Activated B cell treated with CpG ODN at 0.5 μM for 24 hours (primary cell): ENCODE measurements at regions not wholly inside any gene's neighbourhood (a gene's known extent, or its start where the extent isn't known, plus 50 kb on each side); places are given as distances from the start of the nearest gene placed in this dataset.
"Not testable (repeated sequence)": the region's sequence is repeated elsewhere in the genome, so short reads cannot be mapped to it uniquely, and the experiment has no call there.

Experiments
- ATAC-seq: fragments of 200-7000 bp; cut with Tn5 transposase; one replicate; pipeline ENCODE4 v1.10.0; 2021; ENCODE audit warnings: low read depth, mild to moderate bottlenecking, moderate library complexity
- CTCF ChIA-PET: fragments of 350-600 bp; sonication (Branson Sonifier 250); formaldehyde crosslinking; loops from one replicate; lab custom pipeline; 2021; ENCODE audit warnings: antibody characterized with exemption; lab: Charles Lee
- POLR2A ChIA-PET: fragments of 350-600 bp; sonication (Branson Sonifier 250); formaldehyde crosslinking; loops from one replicate; lab custom pipeline; 2021; ENCODE audit warnings: antibody characterized with exemption; lab: Charles Lee
- DNase-seq: peaks from one replicate; pipeline ENCODE4 v3.0.0; 2022
- H3K27ac Mint-ChIP-seq: one replicate; pipeline ENCODE4 v1.8.0; 2020; ENCODE audit warnings: mixed read lengths
- H3K27me3 Mint-ChIP-seq: one replicate; pipeline ENCODE4 v1.8.0; 2021; ENCODE audit warnings: mixed read lengths
- H3K36me3 Mint-ChIP-seq: one replicate; pipeline ENCODE4 v1.8.0; 2021; ENCODE audit warnings: low read depth, mixed read lengths
- H3K4me1 Mint-ChIP-seq: one replicate; pipeline ENCODE4 v1.8.0; 2021; ENCODE audit warnings: mixed read lengths
- H3K4me3 Mint-ChIP-seq: one replicate; pipeline ENCODE4 v1.8.0; 2020; ENCODE audit warnings: mild to moderate bottlenecking, mixed read lengths
- H3K9me3 Mint-ChIP-seq: one replicate; pipeline ENCODE4 v1.8.0; 2020; ENCODE audit warnings: mixed read lengths
- CTCF ChIP-seq: fragments of 200-600 bp; IDR thresholded peaks from one replicate; pipeline ENCODE4 v1.8.0; 2022; ENCODE audit warnings: antibody characterized with exemption, mild to moderate bottlenecking
- intact Hi-C: fragments of 100-400 bp; cut with micrococcal nuclease; formaldehyde crosslinking; loops from one replicate; pipeline ENCODE4 v1.15.1; 2024

- no peak overlapping the region for H3K27ac Mint-ChIP-seq
- CTCF ChIA-PET: no interaction called here
- intact Hi-C loops: no loop called here
- DNase-seq (no peak), ATAC-seq (no peak)
- no peak for TF ChIP-seq CTCF
- H3K4me1 Mint-ChIP-seq: peaks cover 3% of the 10 kb centered on the region
- no peaks in the 10 kb centered on the region for H3K36me3 Mint-ChIP-seq
- POLR2A ChIA-PET: no interaction called here
- no peak overlapping the region for H3K4me3 Mint-ChIP-seq
- peaks cover 13% of the 10 kb centered on the region for H3K27me3 Mint-ChIP-seq
- no peaks in the 10 kb centered on the region for H3K9me3 Mint-ChIP-seq
These were observed 213.4 kb downstream of the CDCA7 start for GRCh38 chr2:173568054-173568453.

GRCh38 chr2:173571021-173571821 is 216.5 kb downstream of the CDCA7 start:
- POLR2A ChIA-PET: no interaction called here
- no peak for ATAC-seq
- intact Hi-C loops: loop anchor here (5.0 kb wide), 1 partner anchor 756 kb away; no protein-coding TSS in a partner anchor

GRCh38 chr2:173571887-173572680 is 217.4 kb downstream of the CDCA7 start:
- ATAC-seq (no peak), DNase-seq (no peak)
- peaks cover 6% of the 10 kb centered on the region for H3K27me3 Mint-ChIP-seq
- CTCF ChIA-PET: no interaction called here
- H3K4me3 Mint-ChIP-seq: no peak overlapping the region
- POLR2A ChIA-PET: no interaction called here
- no peak overlapping the region for H3K27ac Mint-ChIP-seq
- intact Hi-C loops: loop anchor here (5.0 kb wide), 1 partner anchor 755 kb away; no protein-coding TSS in a partner anchor
- peaks cover 3% of the 10 kb centered on the region for H3K4me1 Mint-ChIP-seq
- no peaks in the 10 kb centered on the region for H3K36me3 Mint-ChIP-seq
- no peak for TF ChIP-seq CTCF
- no peaks in the 10 kb centered on the region for H3K9me3 Mint-ChIP-seq

More at GRCh38 chr2:173571021-173571821, 216.5 kb downstream of the CDCA7 start:
- TF ChIP-seq CTCF: no peak
- no peak overlapping the region for H3K4me3 Mint-ChIP-seq
- H3K27ac Mint-ChIP-seq: no peak overlapping the region
- peaks cover 6% of the 10 kb centered on the region for H3K27me3 Mint-ChIP-seq
- CTCF ChIA-PET: no interaction called here
- no peak for DNase-seq
- H3K4me1 Mint-ChIP-seq: peaks cover 3% of the 10 kb centered on the region
- H3K9me3 Mint-ChIP-seq: no peaks in the 10 kb centered on the region
- H3K36me3 Mint-ChIP-seq: no peaks in the 10 kb centered on the region

- Mint-ChIP-seq H3K27ac (no peak overlapping the region), H3K9me3 (no peaks in the 10 kb centered on the region), H3K4me1 (peaks cover 3% of the 10 kb centered on the region), H3K36me3 (no peaks in the 10 kb centered on the region), H3K27me3 (peaks cover 6% of the 10 kb centered on the region), H3K4me3 (no peak overlapping the region)
- POLR2A ChIA-PET: no interaction called here
- DNase-seq (no peak), ATAC-seq (no peak)
- no peak for TF ChIP-seq CTCF
- intact Hi-C loops: loop anchor here (5.0 kb wide), 1 partner anchor 754 kb away; no protein-coding TSS in a partner anchor
- CTCF ChIA-PET: no interaction called here
These were observed 218.2 kb downstream of the CDCA7 start for GRCh38 chr2:173572848-173573247.

- H3K27ac Mint-ChIP-seq, DNase-seq, H3K27me3 Mint-ChIP-seq, POLR2A ChIA-PET, ATAC-seq, H3K4me3 Mint-ChIP-seq, H3K9me3 Mint-ChIP-seq, CTCF ChIA-PET, H3K4me1 Mint-ChIP-seq, H3K36me3 Mint-ChIP-seq: not testable (repeated sequence)
- intact Hi-C loops: loop anchor here (5.0 kb wide), 1 partner anchor 754 kb away; no protein-coding TSS in a partner anchor
These were observed 219.1 kb downstream of the CDCA7 start for GRCh38 chr2:173573782-173574181.
